Type B pancreatic cell (in vitro differentiated cells): ENCODE measurements at regions not wholly inside any gene's neighbourhood (a gene's known extent, or its start where the extent isn't known, plus 50 kb on each side); places are given as distances from the start of the nearest gene placed in this dataset.
A peak's percentile ranks its signal among the peaks of the same experiment; 100 is the strongest.

Source experiments
- DNase-seq: peaks from one replicate; pipeline ENCODE4 v3.0.0; 2021; ENCODE audit warnings: mixed read lengths; ENCODE audit not compliant: unreplicated experiment; ENCODE audit errors: extremely low spot score
- H3K27ac Mint-ChIP-seq: 2 replicates; pipeline ENCODE4 v1.8.0; 2021; ENCODE audit warnings: mild to moderate bottlenecking, mixed read lengths
- H3K27me3 Mint-ChIP-seq: 2 replicates; pipeline ENCODE4 v1.8.0; 2021; ENCODE audit warnings: mixed read lengths
- H3K36me3 Mint-ChIP-seq: 2 replicates; pipeline ENCODE4 v1.8.0; 2021; ENCODE audit warnings: mixed read lengths
- H3K4me1 Mint-ChIP-seq: one replicate; pipeline ENCODE4 v1.8.0; 2021; ENCODE audit warnings: mixed read lengths; ENCODE audit not compliant: unreplicated experiment
- H3K4me3 Mint-ChIP-seq: 2 replicates; pipeline ENCODE4 v1.8.0; 2021; ENCODE audit warnings: mild to moderate bottlenecking, mixed read lengths
- H3K9me3 Mint-ChIP-seq: 2 replicates; pipeline ENCODE4 v1.8.0; 2021; ENCODE audit warnings: mixed read lengths
- TF ChIP-seq, protein P1 (sequence below): fragments of 200-600 bp; sonication (generic); conservative IDR thresholded peaks from 2 replicates; pipeline ENCODE4 v1.5.0; 2021; ENCODE audit warnings: antibody characterized with exemption, mild to moderate bottlenecking

DNA sequence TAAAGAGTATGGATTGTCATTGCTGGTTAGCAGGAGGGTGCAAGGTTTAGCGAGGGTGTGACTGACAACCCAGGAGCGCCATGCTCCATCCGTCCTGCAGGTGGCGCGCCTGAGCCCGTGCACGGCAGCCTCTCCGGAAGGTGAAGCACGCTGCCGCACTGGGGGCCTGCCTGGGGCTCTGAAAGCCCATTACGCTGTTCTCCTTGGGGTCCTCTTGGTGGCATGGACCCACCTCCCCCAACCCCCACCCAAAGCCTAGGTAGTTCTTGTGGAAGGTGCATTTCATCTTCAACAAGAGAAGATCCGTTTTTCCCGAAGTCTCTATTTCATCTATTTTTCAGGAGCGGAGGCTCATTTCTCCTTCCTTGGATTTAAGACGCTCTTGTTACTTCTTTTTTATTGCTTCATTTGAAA is 197.4 kb upstream of the KCNG1 start:
- no peak overlapping the region for H3K4me3 Mint-ChIP-seq
- peaks cover 9% of the 10 kb centered on the region for H3K27me3 Mint-ChIP-seq
- DNase-seq = no peak
- H3K9me3 Mint-ChIP-seq = peaks cover 17% of the 10 kb centered on the region
- TF ChIP-seq, protein P1, sequence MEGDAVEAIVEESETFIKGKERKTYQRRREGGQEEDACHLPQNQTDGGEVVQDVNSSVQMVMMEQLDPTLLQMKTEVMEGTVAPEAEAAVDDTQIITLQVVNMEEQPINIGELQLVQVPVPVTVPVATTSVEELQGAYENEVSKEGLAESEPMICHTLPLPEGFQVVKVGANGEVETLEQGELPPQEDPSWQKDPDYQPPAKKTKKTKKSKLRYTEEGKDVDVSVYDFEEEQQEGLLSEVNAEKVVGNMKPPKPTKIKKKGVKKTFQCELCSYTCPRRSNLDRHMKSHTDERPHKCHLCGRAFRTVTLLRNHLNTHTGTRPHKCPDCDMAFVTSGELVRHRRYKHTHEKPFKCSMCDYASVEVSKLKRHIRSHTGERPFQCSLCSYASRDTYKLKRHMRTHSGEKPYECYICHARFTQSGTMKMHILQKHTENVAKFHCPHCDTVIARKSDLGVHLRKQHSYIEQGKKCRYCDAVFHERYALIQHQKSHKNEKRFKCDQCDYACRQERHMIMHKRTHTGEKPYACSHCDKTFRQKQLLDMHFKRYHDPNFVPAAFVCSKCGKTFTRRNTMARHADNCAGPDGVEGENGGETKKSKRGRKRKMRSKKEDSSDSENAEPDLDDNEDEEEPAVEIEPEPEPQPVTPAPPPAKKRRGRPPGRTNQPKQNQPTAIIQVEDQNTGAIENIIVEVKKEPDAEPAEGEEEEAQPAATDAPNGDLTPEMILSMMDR = peak; percentile 81
- H3K4me1 Mint-ChIP-seq = peaks cover 23% of the 10 kb centered on the region
- H3K27ac Mint-ChIP-seq = no peak overlapping the region
- H3K36me3 Mint-ChIP-seq = peaks cover 4% of the 10 kb centered on the region

DNA sequence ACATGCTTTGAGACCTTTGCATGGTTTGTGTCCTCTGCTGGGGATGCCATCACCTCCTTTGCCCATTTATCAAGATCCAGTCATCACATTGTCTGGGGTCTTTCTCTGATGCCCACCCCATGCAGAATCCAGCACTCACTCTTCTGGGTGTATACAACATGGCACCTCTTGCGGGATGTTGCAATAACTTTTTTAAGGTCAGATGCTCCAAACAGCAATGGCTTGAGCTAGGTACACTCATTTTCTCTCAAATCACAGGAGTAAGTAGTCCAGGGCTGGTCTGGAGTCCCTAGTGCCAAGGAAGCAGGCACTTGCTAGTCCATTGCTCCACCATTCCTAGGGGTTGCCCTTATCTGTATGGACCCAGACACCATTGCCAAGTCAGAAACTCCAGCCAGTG is 196.6 kb upstream of the KCNG1 start:
- Mint-ChIP-seq H3K4me1 (peaks cover 23% of the 10 kb centered on the region), H3K9me3 (peaks cover 15% of the 10 kb centered on the region), H3K27me3 (peaks cover 9% of the 10 kb centered on the region), H3K4me3 (no peak overlapping the region), H3K36me3 (peaks cover 4% of the 10 kb centered on the region), H3K27ac (no peak overlapping the region)
- TF ChIP-seq, protein P1 = no peak
- DNase-seq = no peak

GRCh38 chr20:51218603-51219002 is 195.7 kb upstream of the KCNG1 start:
- no peak for DNase-seq
- Mint-ChIP-seq H3K4me1 (peaks cover 25% of the 10 kb centered on the region), H3K36me3 (peaks cover 3% of the 10 kb centered on the region), H3K27ac (no peak overlapping the region), H3K9me3 (peaks cover 11% of the 10 kb centered on the region), H3K4me3 (no peak overlapping the region), H3K27me3 (peaks cover 9% of the 10 kb centered on the region)
- TF ChIP-seq, protein P1 = no peak

DNA sequence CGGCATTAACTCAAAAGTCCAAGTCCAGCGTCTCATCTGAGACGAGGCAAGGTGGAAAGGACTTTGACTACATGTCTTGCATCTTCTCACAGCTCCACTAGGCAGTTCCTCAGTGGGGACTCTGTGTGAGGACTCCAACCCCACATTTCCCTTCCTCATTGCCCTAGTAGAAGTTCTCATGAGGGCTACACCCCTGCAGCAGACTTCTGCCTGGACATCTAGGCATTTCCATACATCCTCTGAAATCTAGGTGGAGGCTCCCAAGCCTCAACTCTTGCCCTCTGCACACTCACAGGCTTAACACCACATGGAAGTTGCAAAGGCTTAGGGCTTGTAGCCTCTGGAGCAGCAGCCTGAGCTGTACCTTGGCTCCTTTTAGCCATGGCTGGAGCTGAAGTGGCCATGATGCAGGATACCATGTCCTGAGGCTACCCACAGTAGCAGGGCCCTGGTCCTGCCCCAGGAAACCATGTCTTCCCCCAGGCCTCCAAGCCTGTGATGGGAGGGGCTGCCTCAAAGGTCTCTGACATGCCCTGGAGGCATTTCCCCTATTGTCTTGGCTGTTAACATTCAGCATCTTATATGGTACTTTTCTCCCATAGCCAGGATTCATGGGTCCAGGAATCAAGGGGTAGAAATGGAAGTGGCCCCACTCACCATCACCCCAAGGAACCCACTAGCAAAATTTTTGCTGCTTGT is 194.6 kb upstream of the KCNG1 start:
- H3K27me3 Mint-ChIP-seq = peaks cover 6% of the 10 kb centered on the region
- DNase-seq = no peak
- no peaks in the 10 kb centered on the region for H3K36me3 Mint-ChIP-seq
- peaks cover 22% of the 10 kb centered on the region for H3K4me1 Mint-ChIP-seq
- TF ChIP-seq, protein P1 = no peak
- peaks cover 7% of the 10 kb centered on the region for H3K9me3 Mint-ChIP-seq
- no peak overlapping the region for H3K4me3 Mint-ChIP-seq
- H3K27ac Mint-ChIP-seq = no peak overlapping the region

GRCh38 chr20:51216850-51217249 is 193.9 kb upstream of the KCNG1 start:
- H3K9me3 Mint-ChIP-seq = peaks cover 7% of the 10 kb centered on the region
- peaks cover 2% of the 10 kb centered on the region for H3K27me3 Mint-ChIP-seq

More at GRCh38 chr20:51216850-51217249, 193.9 kb upstream of the KCNG1 start:
- Mint-ChIP-seq H3K4me3 (no peak overlapping the region), H3K36me3 (no peaks in the 10 kb centered on the region), H3K27ac (no peak overlapping the region), H3K4me1 (peaks cover 24% of the 10 kb centered on the region)
- no peak for DNase-seq
- TF ChIP-seq, protein P1 = no peak
